Esophagus muscularis mucosa (tissue), 3 donors: ENCODE measurements at regions not wholly inside any gene's neighbourhood (a gene's known extent, or its start where the extent isn't known, plus 50 kb on each side); places are given as distances from the start of the nearest gene placed in this dataset.

Experiments used
- CTCF ChIP-seq, 3 experiments: fragments of 200-600 bp in 2 of 3; fragments of 450-650 bp in 1 of 3; sonication (generic) in 2 of 3; IDR thresholded peaks; one replicate each; pipeline ENCODE4 v1.5.1; 2017 to 2019; ENCODE audit warnings: antibody characterized with exemption in 3 of 3, mild to moderate bottlenecking in 2 of 3, moderate library complexity in 1 of 3
- POLR2A ChIP-seq: fragments of 450-650 bp; IDR thresholded peaks from one replicate; pipeline ENCODE4 v1.6.1; 2017; ENCODE audit warnings: antibody characterized with exemption, moderate library complexity, mild to moderate bottlenecking, low read depth

GRCh38 chr6:92363111-92363510 is 1056.2 kb downstream of the EPHA7 start:
- TF ChIP-seq CTCF (IDR thresholded peaks at IDR 0.05) (no peak), POLR2A (no peak)
